OCI-LY1 (cell line): ENCODE measurements at regions not wholly inside any gene's neighbourhood (a gene's known extent, or its start where the extent isn't known, plus 50 kb on each side); places are given as distances from the start of the nearest gene placed in this dataset.

Experiments
- H2AFZ ChIP-seq: fragments of 200-600 bp; sonication (generic), shearing (Covaris generic); 2 replicates; pipeline ENCODE4 v1.6.0; 2014; ENCODE audit warnings: antibody characterized with exemption, mild to moderate bottlenecking, low read length
- H3F3A ChIP-seq: fragments of 200-600 bp; sonication (generic), shearing (Covaris generic); 2 replicates; pipeline ENCODE4 v1.6.0; 2014; ENCODE audit warnings: mild to moderate bottlenecking, antibody characterized with exemption, low read length, moderate library complexity; ENCODE audit not compliant: insufficient read depth
- H3K27ac ChIP-seq: fragments of 200-600 bp; sonication (generic); 2 replicates; pipeline ENCODE4 v1.5.1; 2014; ENCODE audit warnings: low read length, mixed run types, mild to moderate bottlenecking, low read depth; ENCODE audit not compliant: poor library complexity, severe bottlenecking
- H3K27me3 ChIP-seq: fragments of 200-600 bp; sonication (generic); 2 replicates; pipeline ENCODE4 v1.6.0; 2014; ENCODE audit warnings: antibody characterized with exemption, mild to moderate bottlenecking, low read length, moderate library complexity; ENCODE audit not compliant: insufficient read depth
- H3K36me3 ChIP-seq: fragments of 200-600 bp; sonication (generic); 2 replicates; pipeline ENCODE4 v1.6.1; 2014; ENCODE audit warnings: mild to moderate bottlenecking, antibody characterized with exemption, low read length, moderate library complexity, mixed read lengths; ENCODE audit not compliant: insufficient read depth
- H3K4me1 ChIP-seq: fragments of 200-600 bp; sonication (generic); 2 replicates; pipeline ENCODE4 v1.5.1; 2014; ENCODE audit warnings: mild to moderate bottlenecking, low read length, moderate library complexity; ENCODE audit not compliant: insufficient read depth, severe bottlenecking
- H3K4me2 ChIP-seq: fragments of 200-600 bp; sonication (generic), shearing (Covaris generic); 2 replicates; pipeline ENCODE4 v1.6.1; 2014; ENCODE audit warnings: low read length
- H3K4me3 ChIP-seq: fragments of 200-600 bp; sonication (generic); 2 replicates; pipeline ENCODE4 v1.5.1; 2014; ENCODE audit warnings: low read length, low read depth, mild to moderate bottlenecking, mixed read lengths; ENCODE audit not compliant: poor library complexity, severe bottlenecking
- H3K79me2 ChIP-seq: fragments of 200-600 bp; shearing (Covaris generic); 2 replicates; pipeline ENCODE4 v1.6.1; 2016; ENCODE audit warnings: mixed run types, low read length, mixed read lengths; ENCODE audit not compliant: insufficient read depth
- H3K9ac ChIP-seq: fragments of 200-600 bp; sonication (generic), shearing (Covaris generic); 2 replicates; pipeline ENCODE4 v1.6.1; 2014; ENCODE audit warnings: mild to moderate bottlenecking, low read length, mixed read lengths
- H3K9me2 ChIP-seq: fragments of 200-600 bp; sonication (generic), shearing (Covaris generic); 2 replicates; pipeline ENCODE4 v1.6.1; 2014; ENCODE audit warnings: low read depth, mild to moderate bottlenecking, low read length, mixed read lengths
- H3K9me3 ChIP-seq: fragments of 200-600 bp; shearing (Covaris generic); 2 replicates; pipeline ENCODE4 v1.6.1; 2014; ENCODE audit warnings: low read length, mixed read lengths
- H4K20me1 ChIP-seq: fragments of 200-600 bp; sonication (generic), shearing (Covaris generic); 2 replicates; pipeline ENCODE4 v1.6.0; 2016; ENCODE audit warnings: mild to moderate bottlenecking, low read length; ENCODE audit not compliant: insufficient read depth
- CTCF ChIP-seq: fragments of 200-600 bp; sonication (generic), shearing (Covaris generic); IDR thresholded peaks from 2 replicates; pipeline ENCODE4 v1.5.1; 2017; ENCODE audit warnings: mild to moderate bottlenecking, antibody characterized with exemption, low read length, moderate library complexity, mixed read lengths
- EZH2 ChIP-seq: fragments of 200-600 bp; sonication (generic), shearing (Covaris generic); IDR thresholded peaks from 2 replicates; pipeline ENCODE4 v1.8.0; 2017; ENCODE audit warnings: borderline replicate concordance, mixed run types, mild to moderate bottlenecking, antibody characterized with exemption, low read length, moderate library complexity, mixed read lengths

GRCh38 chr12:123098780-123099179, 52.1 kb downstream of the PITPNM2 start:
- peaks cover 76% of the 10 kb centered on the region; the same call in 1 of the 2 replicates for H3K36me3 ChIP-seq
- no peaks in the 10 kb centered on the region for H3K27me3 ChIP-seq
- no peaks in the 10 kb centered on the region for H3F3A ChIP-seq
- TF ChIP-seq CTCF (no peak), EZH2 (no peak)
- peaks cover 16% of the 10 kb centered on the region; the same call in 1 of the 2 replicates for H3K79me2 ChIP-seq
- no peak overlapping the region for H2AFZ ChIP-seq
- no peak overlapping the region; the same call in 1 of the 2 replicates for H3K4me2 ChIP-seq
- no peak overlapping the region for H3K4me3 ChIP-seq
- no peaks in the 10 kb centered on the region for H3K9me3 ChIP-seq
- H4K20me1 ChIP-seq, result no peaks in the 10 kb centered on the region
- peak overlapping the region; percentile 33; the same call in 1 of the 2 replicates for H3K9ac ChIP-seq
- H3K4me1 ChIP-seq, result peaks cover 90% of the 10 kb centered on the region
- H3K27ac ChIP-seq, result peak overlapping the region; percentile 65
- no peaks in the 10 kb centered on the region for H3K9me2 ChIP-seq

GRCh38 chr12:123097561-123098084, 53.3 kb downstream of the PITPNM2 start:
- Histone ChIP-seq H3K79me2 (peaks cover 16% of the 10 kb centered on the region; the same call in 1 of the 2 replicates), H3F3A (no peaks in the 10 kb centered on the region), H3K9me2 (no peaks in the 10 kb centered on the region), H3K4me1 (peaks cover 92% of the 10 kb centered on the region), H3K9ac (no peak overlapping the region; the same call in 1 of the 2 replicates), H3K4me2 (no peak overlapping the region; the same call in 1 of the 2 replicates), H3K36me3 (peaks cover 71% of the 10 kb centered on the region; the same call in 1 of the 2 replicates), H3K27ac (peak overlapping the region; percentile 65), H2AFZ (no peak overlapping the region), H3K27me3 (no peaks in the 10 kb centered on the region), H4K20me1 (no peaks in the 10 kb centered on the region), H3K9me3 (no peaks in the 10 kb centered on the region), H3K4me3 (no peak overlapping the region)
- no peak for TF ChIP-seq EZH2
- no peak for TF ChIP-seq CTCF

- TF ChIP-seq CTCF (no peak), EZH2 (no peak)
- H4K20me1 ChIP-seq, result no peaks in the 10 kb centered on the region
- no peaks in the 10 kb centered on the region for H3F3A ChIP-seq
- H3K36me3 ChIP-seq, result peaks cover 63% of the 10 kb centered on the region; the same call in 1 of the 2 replicates
- no peak overlapping the region for H2AFZ ChIP-seq
- no peak overlapping the region for H3K4me3 ChIP-seq
- no peaks in the 10 kb centered on the region for H3K9me3 ChIP-seq
- no peak overlapping the region for H3K4me2 ChIP-seq
- H3K9me2 ChIP-seq, result no peaks in the 10 kb centered on the region
- H3K9ac ChIP-seq, result no peak overlapping the region
- no peaks in the 10 kb centered on the region for H3K27me3 ChIP-seq
- peaks cover 92% of the 10 kb centered on the region for H3K4me1 ChIP-seq
- peaks cover 16% of the 10 kb centered on the region; the same call in 1 of the 2 replicates for H3K79me2 ChIP-seq
- peak overlapping the region; percentile 93 for H3K27ac ChIP-seq
Observed at GRCh38 chr12:123096741-123097140, 54.1 kb downstream of the PITPNM2 start.
